HCT116 (cell line): ENCODE measurements at regions not wholly inside any gene's neighbourhood (a gene's known extent, or its start where the extent isn't known, plus 50 kb on each side); places are given as distances from the start of the nearest gene placed in this dataset.
"Not testable (repeated sequence)": the region's sequence is repeated elsewhere in the genome, so short reads cannot be mapped to it uniquely, and the experiment has no call there.

Source experiments
- ATF3 ChIP-seq: IDR thresholded peaks from 2 replicates; pipeline ENCODE4 v1.6.1; 2012
- CTCF ChIP-seq, 3 experiments: fragments of 200-600 bp in 1 of 3; sonication (generic) in 1 of 3; IDR thresholded peaks in 2 of 3; conservative IDR thresholded peaks in 1 of 3; 2 replicates each; pipeline ENCODE4 v1.5.1; 2012 to 2017; ENCODE audit warnings: low read depth in 2 of 3, low read length in 2 of 3, antibody characterized with exemption in 1 of 3, borderline replicate concordance in 1 of 3, control low read depth in 1 of 3, mild to moderate bottlenecking in 1 of 3, mixed read lengths in 1 of 3, mixed run types in 1 of 3, moderate library complexity in 1 of 3; ENCODE audit not compliant: insufficient read depth in 1 of 3
- EZH2 ChIP-seq: fragments of 200-600 bp; sonication (generic); IDR thresholded peaks from 2 replicates; pipeline ENCODE4 v1.6.1; 2017; ENCODE audit warnings: antibody characterized with exemption, mixed run types
- EZH2phosphoT487 ChIP-seq: fragments of 200-600 bp; IDR thresholded peaks from 2 replicates; pipeline ENCODE4 v1.6.1; 2018; ENCODE audit warnings: antibody characterized with exemption, borderline replicate concordance
- POLR2A ChIP-seq: IDR thresholded peaks from 2 replicates; pipeline ENCODE4 v1.7.0; 2011; ENCODE audit warnings: borderline replicate concordance; ENCODE audit not compliant: insufficient read depth, insufficient read length; ENCODE audit errors: extremely low read depth
- SIN3A ChIP-seq: IDR thresholded peaks from 2 replicates; pipeline ENCODE4 v1.6.1; 2012; ENCODE audit warnings: low read depth
- ZNF274 ChIP-seq: fragments of 200-500 bp; sonication (Bioruptor generic); IDR thresholded peaks from 2 replicates; pipeline ENCODE4 v1.6.1; 2014; ENCODE audit warnings: mild to moderate bottlenecking, low read depth, low read length, inconsistent platforms

GRCh38 chr2:91577406-91577805 is 2885.9 kb downstream of the RPIA start:
- TF ChIP-seq CTCF (IDR thresholded peaks at IDR 0.05 in 2 of 3, conservative IDR thresholded peaks at IDR 0.05 in 1 of 3; ENCODE audit: borderline replicate concordance in 1 of 3, insufficient read depth in 1 of 3, low read depth in 2 of 3, low read length in 2 of 3); ZNF274; EZH2; POLR2A; SIN3A; ATF3; EZH2phosphoT487: not testable (repeated sequence)
